ENCODE measurements at regions not wholly inside any gene's neighbourhood (a gene's known extent, or its start where the extent isn't known, plus 50 kb on each side); places are given as distances from the start of the nearest gene placed in this dataset.
"Not testable (repeated sequence)": the region's sequence is repeated elsewhere in the genome, so short reads cannot be mapped to it uniquely, and the experiment has no call there.

DNA sequence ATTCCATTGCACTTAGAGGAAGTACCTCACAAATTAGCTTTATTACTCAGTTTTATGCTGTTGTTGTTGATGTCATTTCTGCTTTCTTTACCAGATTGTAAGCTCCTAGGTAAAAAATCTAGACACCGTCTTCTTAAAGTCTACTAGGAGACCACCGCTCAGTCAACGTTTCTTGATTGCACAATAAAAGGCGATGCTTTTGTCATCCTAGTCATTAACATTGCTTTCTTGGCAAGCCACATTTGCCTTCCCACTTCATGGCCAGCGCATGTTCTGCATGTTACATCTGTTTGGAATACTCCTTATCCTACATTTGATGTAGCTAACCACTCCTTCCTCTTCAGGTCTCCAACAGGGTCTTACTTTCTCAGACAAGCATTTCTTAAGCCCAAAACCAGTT, 464.0 kb upstream of the TUSC1 start:
- TF ChIP-seq, protein P1, sequence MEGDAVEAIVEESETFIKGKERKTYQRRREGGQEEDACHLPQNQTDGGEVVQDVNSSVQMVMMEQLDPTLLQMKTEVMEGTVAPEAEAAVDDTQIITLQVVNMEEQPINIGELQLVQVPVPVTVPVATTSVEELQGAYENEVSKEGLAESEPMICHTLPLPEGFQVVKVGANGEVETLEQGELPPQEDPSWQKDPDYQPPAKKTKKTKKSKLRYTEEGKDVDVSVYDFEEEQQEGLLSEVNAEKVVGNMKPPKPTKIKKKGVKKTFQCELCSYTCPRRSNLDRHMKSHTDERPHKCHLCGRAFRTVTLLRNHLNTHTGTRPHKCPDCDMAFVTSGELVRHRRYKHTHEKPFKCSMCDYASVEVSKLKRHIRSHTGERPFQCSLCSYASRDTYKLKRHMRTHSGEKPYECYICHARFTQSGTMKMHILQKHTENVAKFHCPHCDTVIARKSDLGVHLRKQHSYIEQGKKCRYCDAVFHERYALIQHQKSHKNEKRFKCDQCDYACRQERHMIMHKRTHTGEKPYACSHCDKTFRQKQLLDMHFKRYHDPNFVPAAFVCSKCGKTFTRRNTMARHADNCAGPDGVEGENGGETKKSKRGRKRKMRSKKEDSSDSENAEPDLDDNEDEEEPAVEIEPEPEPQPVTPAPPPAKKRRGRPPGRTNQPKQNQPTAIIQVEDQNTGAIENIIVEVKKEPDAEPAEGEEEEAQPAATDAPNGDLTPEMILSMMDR (conservative IDR thresholded peaks at IDR 0.05) = no peak
- no peak overlapping the region for H3K27ac Mint-ChIP-seq
- H3K36me3 Mint-ChIP-seq = no peaks in the 10 kb centered on the region
- H3K27me3 Mint-ChIP-seq = no peaks in the 10 kb centered on the region
- DNase-seq (ENCODE audit: extremely low spot score, unreplicated experiment) = no peak
- no peak overlapping the region for H3K4me3 Mint-ChIP-seq
- H3K9me3 Mint-ChIP-seq = no peaks in the 10 kb centered on the region
- no peaks in the 10 kb centered on the region for H3K4me1 Mint-ChIP-seq (ENCODE audit: unreplicated experiment)

DNA sequence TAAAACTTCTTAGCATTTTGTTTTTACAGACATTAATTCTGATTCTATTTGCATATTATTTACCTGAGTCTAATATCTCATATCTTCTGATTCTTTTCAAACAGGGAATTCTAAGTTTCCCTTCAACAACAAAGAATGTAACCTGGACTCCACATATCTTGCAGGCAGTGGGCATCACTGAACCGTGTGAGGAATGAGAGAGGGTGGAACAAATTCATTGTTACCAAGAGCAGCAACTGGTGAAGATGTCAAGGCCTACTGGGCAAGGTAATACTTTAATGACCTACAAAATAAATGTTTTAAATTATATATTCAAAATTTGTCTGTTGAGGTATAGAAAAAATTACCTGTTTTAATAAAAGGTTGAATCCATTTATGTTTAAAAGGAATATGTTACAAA, 455.3 kb upstream of the TUSC1 start:
- H3K36me3 Mint-ChIP-seq = no peaks in the 10 kb centered on the region

DNA sequence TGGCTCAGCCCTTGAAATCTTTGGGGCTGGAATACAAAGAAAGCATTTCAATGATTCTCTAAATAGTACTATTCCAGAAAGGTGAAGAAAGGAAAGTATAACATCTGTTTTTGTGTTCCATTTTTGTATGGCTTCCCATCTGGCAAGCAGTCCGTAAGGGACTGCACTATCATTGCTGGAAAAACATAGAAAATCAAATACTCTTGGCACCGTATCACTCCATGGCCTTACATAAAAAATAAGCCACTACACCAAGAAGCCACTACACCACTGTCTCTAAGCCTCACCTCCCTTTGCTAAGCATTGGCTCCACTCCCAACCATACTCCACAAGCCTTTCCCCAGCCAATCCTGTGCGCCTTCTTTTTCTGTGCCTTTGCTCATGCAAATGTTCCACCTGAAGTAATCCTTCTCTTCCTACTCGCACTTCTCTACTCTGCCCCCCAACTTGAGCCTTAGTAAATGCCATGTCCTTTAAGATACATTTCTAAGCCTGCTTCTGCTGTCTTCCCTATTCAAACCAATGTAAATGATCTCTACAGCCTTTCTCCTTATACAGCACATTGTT, 454.6 kb upstream of the TUSC1 start:
- Mint-ChIP-seq H3K4me1 (ENCODE audit: unreplicated experiment) (no peaks in the 10 kb centered on the region), H3K9me3 (no peaks in the 10 kb centered on the region), H3K27me3 (no peaks in the 10 kb centered on the region), H3K4me3 (no peak overlapping the region), H3K27ac (no peak overlapping the region), H3K36me3 (no peaks in the 10 kb centered on the region)
- TF ChIP-seq, protein P1 (conservative IDR thresholded peaks at IDR 0.05) = no peak
- no peak for DNase-seq (ENCODE audit: extremely low spot score, unreplicated experiment)

More for the DNA sequence above, 455.3 kb upstream of the TUSC1 start:
- H3K27ac Mint-ChIP-seq = no peak overlapping the region
- H3K4me1 Mint-ChIP-seq (ENCODE audit: unreplicated experiment) = no peaks in the 10 kb centered on the region
- H3K9me3 Mint-ChIP-seq = no peaks in the 10 kb centered on the region
- H3K4me3 Mint-ChIP-seq = no peak overlapping the region
- no peak for DNase-seq (ENCODE audit: extremely low spot score, unreplicated experiment)
- TF ChIP-seq, protein P1 (conservative IDR thresholded peaks at IDR 0.05) = no peak
- H3K27me3 Mint-ChIP-seq = no peaks in the 10 kb centered on the region

DNA sequence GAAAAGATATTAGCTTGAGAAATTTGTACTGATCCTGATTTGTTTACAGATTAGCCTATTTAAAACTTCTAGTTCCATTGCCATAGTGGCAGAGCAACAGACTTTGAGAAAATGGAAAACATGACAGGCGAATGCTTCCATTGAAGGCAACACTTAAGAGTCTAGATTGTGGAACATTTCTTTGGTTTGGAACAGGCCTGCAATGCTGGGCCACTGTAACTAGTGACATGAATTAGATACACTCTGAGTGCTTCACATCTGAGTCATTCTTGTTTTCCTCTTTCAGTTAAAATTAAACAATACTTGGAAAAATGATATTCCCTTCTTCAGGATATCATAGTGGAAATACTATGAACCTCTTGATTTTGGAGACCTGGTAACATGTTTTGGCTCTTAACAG, 453.6 kb upstream of the TUSC1 start:
- H3K27ac Mint-ChIP-seq = no peak overlapping the region

DNA sequence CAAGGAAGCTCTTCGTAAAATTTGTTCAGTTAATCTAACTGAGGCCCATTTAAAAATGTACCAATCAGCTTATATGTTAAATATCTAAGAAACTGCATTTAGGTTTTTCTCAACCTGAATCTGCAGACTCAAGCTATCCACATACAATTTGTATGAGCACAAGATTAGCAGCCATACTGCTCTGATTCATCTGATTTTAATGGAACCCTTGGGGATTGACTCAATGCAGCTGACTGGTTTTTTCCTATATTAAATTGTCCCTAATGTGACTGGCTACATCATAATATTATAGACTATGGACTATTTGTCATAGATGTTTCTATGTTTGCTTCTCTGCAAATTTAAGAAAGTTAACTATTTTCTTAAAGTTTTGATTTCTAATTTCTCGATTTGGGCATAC, 451.0 kb upstream of the TUSC1 start:
- no peak for DNase-seq (ENCODE audit: extremely low spot score, unreplicated experiment)
- H3K4me1 Mint-ChIP-seq (ENCODE audit: unreplicated experiment) = no peaks in the 10 kb centered on the region
- H3K27ac Mint-ChIP-seq = no peak overlapping the region
- no peaks in the 10 kb centered on the region for H3K27me3 Mint-ChIP-seq
- no peaks in the 10 kb centered on the region for H3K36me3 Mint-ChIP-seq
- no peak overlapping the region for H3K4me3 Mint-ChIP-seq
- TF ChIP-seq, protein P1 (conservative IDR thresholded peaks at IDR 0.05) = no peak
- no peaks in the 10 kb centered on the region for H3K9me3 Mint-ChIP-seq

More for the DNA sequence above, 453.6 kb upstream of the TUSC1 start:
- Mint-ChIP-seq H3K4me1 (ENCODE audit: unreplicated experiment) (no peaks in the 10 kb centered on the region), H3K27me3 (no peaks in the 10 kb centered on the region), H3K36me3 (no peaks in the 10 kb centered on the region), H3K4me3 (no peak overlapping the region), H3K9me3 (no peaks in the 10 kb centered on the region)
- TF ChIP-seq, protein P1 (conservative IDR thresholded peaks at IDR 0.05) = no peak
- no peak for DNase-seq (ENCODE audit: extremely low spot score, unreplicated experiment)

DNA sequence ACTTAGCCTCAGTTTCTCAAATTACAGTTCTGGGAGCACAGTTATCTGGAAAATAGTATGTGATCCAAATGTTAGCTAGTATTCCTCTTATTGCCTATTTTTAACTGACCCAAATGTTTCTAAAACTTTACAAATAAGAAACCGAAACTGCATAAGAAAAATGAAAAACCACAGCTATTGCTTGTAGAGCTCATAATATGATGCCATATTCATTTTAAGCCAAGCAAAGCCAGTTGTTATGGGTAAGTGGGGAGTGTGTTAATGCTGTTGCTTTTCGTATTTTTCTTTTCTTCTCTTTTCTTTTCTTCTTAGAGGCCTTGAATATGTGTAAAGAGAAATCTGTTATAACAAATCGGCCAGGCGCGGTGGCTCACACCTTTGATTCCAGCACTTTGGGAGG, 447.4 kb upstream of the TUSC1 start:
- Mint-ChIP-seq H3K4me3 (no peak overlapping the region), H3K9me3 (no peaks in the 10 kb centered on the region), H3K27me3 (no peaks in the 10 kb centered on the region), H3K36me3 (no peaks in the 10 kb centered on the region), H3K27ac (no peak overlapping the region), H3K4me1 (ENCODE audit: unreplicated experiment) (no peaks in the 10 kb centered on the region)
- TF ChIP-seq, protein P1 (conservative IDR thresholded peaks at IDR 0.05) = no peak
- no peak for DNase-seq (ENCODE audit: extremely low spot score, unreplicated experiment)

DNA sequence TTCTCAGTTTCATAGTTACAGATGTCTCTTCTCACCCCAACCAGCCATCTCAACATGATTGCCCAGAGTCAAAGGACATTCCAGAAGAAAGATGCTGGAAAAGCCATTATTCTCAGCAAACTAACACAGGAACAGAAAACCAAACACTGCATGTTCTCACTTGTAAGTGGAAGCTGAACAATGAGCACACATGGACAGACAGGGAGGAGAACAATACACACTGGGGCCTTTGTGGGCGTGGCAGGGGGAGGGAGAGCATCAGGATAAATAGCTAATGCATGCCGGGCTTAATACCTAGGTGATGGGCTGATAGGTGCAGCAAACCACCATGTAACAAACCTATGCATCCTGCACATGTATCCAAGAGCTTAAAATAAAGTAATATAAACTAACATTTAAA, 437.8 kb upstream of the TUSC1 start:
- not testable (repeated sequence) for DNase-seq (ENCODE audit: extremely low spot score, unreplicated experiment); H3K36me3 Mint-ChIP-seq; H3K27ac Mint-ChIP-seq; H3K9me3 Mint-ChIP-seq; H3K27me3 Mint-ChIP-seq; H3K4me3 Mint-ChIP-seq; H3K4me1 Mint-ChIP-seq (ENCODE audit: unreplicated experiment)
